K562 (cell line): ENCODE measurements at regions not wholly inside any gene's neighbourhood (a gene's known extent, or its start where the extent isn't known, plus 50 kb on each side); places are given as distances from the start of the nearest gene placed in this dataset.

Experiments
- IFI16 ChIP-seq: fragments of 250-450 bp; sonication (Bioruptor Pico); IDR thresholded peaks from 2 replicates; pipeline ENCODE4 v2.1.2; 2022; ENCODE audit warnings: mild to moderate bottlenecking, inconsistent platforms
- JUND ChIP-seq, 2 experiments: IDR thresholded peaks; 2 replicates in 1 of 2; 3 replicates in 1 of 2; pipeline ENCODE4 v1.6.1; 2011; ENCODE audit warnings: borderline replicate concordance in 2 of 2, low read depth in 2 of 2, low read length in 2 of 2, improper control_type of control experiment in 1 of 2, missing biosample characterization in 1 of 2, missing genetic modification characterization in 1 of 2, missing genetic modification reagents in 1 of 2
- MITF ChIP-seq: IDR thresholded peaks from 2 replicates; pipeline ENCODE4 v1.6.1; 2014; ENCODE audit warnings: antibody characterized with exemption
- MTA3 ChIP-seq: fragments of 450-650 bp; formaldehyde crosslinking; IDR thresholded peaks from 2 replicates; pipeline ENCODE4 v1.6.1; 2017; ENCODE audit warnings: mild to moderate bottlenecking, borderline replicate concordance
- MXI1 ChIP-seq: IDR thresholded peaks from 2 replicates; pipeline ENCODE4 v1.6.1; 2011; ENCODE audit warnings: low read depth, mild to moderate bottlenecking, improper control_type of control experiment, low read length
- PHF8 ChIP-seq: fragments of 200-600 bp; sonication (generic); IDR thresholded peaks from 2 replicates; pipeline ENCODE4 v1.6.1; 2012; ENCODE audit warnings: mixed run types, mild to moderate bottlenecking, inconsistent platforms, low read length, moderate library complexity, borderline replicate concordance
- PML ChIP-seq: IDR thresholded peaks from 2 replicates; pipeline ENCODE4 v1.6.1; 2012; ENCODE audit warnings: low read length, inconsistent platforms
- PTRF ChIP-seq: fragments of 450-650 bp; IDR thresholded peaks from 2 replicates; pipeline ENCODE4 v1.6.1; 2016; ENCODE audit warnings: mild to moderate bottlenecking, missing genetic modification characterization, missing compliant biosample characterization
- TEAD4 ChIP-seq, 2 experiments: sonication (generic) in 1 of 2; formaldehyde crosslinking in 1 of 2; IDR thresholded peaks; 2 replicates each; pipeline versions ENCODE4 v1.6.1 to v1.8.0; 2012 to 2022; ENCODE audit warnings: borderline replicate concordance in 1 of 2, inconsistent platforms in 1 of 2, low read length in 1 of 2, mild to moderate bottlenecking in 1 of 2, missing genetic modification reagents in 1 of 2
- ZC3H8 ChIP-seq: fragments of 450-650 bp; IDR thresholded peaks from 2 replicates; pipeline ENCODE4 v1.6.1; 2017
- ZNF444 ChIP-seq: fragments of 250-450 bp; sonication (Bioruptor Pico); IDR thresholded peaks from 2 replicates; pipeline ENCODE4 v1.4.0; 2020; ENCODE audit warnings: mild to moderate bottlenecking, moderate library complexity
- ZNF57 ChIP-seq: fragments of 450-650 bp; formaldehyde crosslinking; IDR thresholded peaks from 2 replicates; pipeline ENCODE4 v1.4.0; 2020; ENCODE audit warnings: mild to moderate bottlenecking, moderate library complexity
- ZNF589 ChIP-seq: fragments of 200-800 bp; sonication (Bioruptor generic); IDR thresholded peaks from 2 replicates; pipeline ENCODE4 v1.6.1; 2016; ENCODE audit warnings: low read depth, missing genetic modification characterization, missing compliant biosample characterization
- ZNF696 ChIP-seq: fragments of 250-450 bp; sonication (Bioruptor Pico); conservative IDR thresholded peaks from 2 replicates; pipeline ENCODE4 v1.4.0; 2020; ENCODE audit warnings: mild to moderate bottlenecking, moderate library complexity
- TF ChIP-seq, protein P1 (sequence below): fragments of 250-450 bp; sonication (Bioruptor Pico); IDR thresholded peaks from 2 replicates; pipeline ENCODE4 v1.8.0; 2021; ENCODE audit warnings: moderate library complexity, mild to moderate bottlenecking, inconsistent platforms
- TF ChIP-seq, protein P2 (sequence below): fragments of 200-400 bp; formaldehyde crosslinking; IDR thresholded peaks from 2 replicates; pipeline ENCODE4 v1.6.1; 2017; ENCODE audit warnings: mild to moderate bottlenecking, low read depth, low read length, moderate library complexity
- TF ChIP-seq, protein P3 (sequence below): fragments of 450-650 bp; conservative IDR thresholded peaks from 2 replicates; pipeline ENCODE4 v1.6.1; 2016; ENCODE audit warnings: missing genetic modification characterization, low read depth, mild to moderate bottlenecking, missing compliant biosample characterization, moderate library complexity

GRCh38 chr1:67923074-67923473, 89.8 kb upstream of the GNG12 start (continued):
- TF ChIP-seq ZNF57 (CRISPR knock-in tag) (0 out of 2 replicates have a peak, but pooled peaks have one; percentile 43), ZNF696 (no peak), JUND (IDR thresholded peaks at IDR 0.05; ENCODE audit: borderline replicate concordance, low read depth, low read length) (no peak), JUND (tag; IDR thresholded peaks at IDR 0.05; ENCODE audit: borderline replicate concordance, low read depth, low read length) (no peak), MTA3 (no peak), PTRF (tag) (peak; percentile 85), MXI1 (no peak), IFI16 (peak; percentile 53; the same call in 1 of the 2 replicates), ZNF589 (peak; percentile 90; the same call in 1 of the 2 replicates), MITF (no peak), PML (no peak), TEAD4 (IDR thresholded peaks at IDR 0.05; ENCODE audit: low read length) (no peak), TEAD4 (CRISPR knock-in tag; IDR thresholded peaks at IDR 0.05; ENCODE audit: borderline replicate concordance) (no peak), ZC3H8 (no peak), PHF8 (no peak), ZNF444 (CRISPR knock-in tag) (peak; percentile 79; the same call in 1 of the 2 replicates)
- TF ChIP-seq, protein P1, sequence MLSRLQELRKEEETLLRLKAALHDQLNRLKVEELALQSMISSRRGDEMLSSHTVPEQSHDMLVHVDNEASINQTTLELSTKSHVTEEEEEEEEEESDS (CRISPR knock-in tag) = no peak
- TF ChIP-seq, protein P2, sequence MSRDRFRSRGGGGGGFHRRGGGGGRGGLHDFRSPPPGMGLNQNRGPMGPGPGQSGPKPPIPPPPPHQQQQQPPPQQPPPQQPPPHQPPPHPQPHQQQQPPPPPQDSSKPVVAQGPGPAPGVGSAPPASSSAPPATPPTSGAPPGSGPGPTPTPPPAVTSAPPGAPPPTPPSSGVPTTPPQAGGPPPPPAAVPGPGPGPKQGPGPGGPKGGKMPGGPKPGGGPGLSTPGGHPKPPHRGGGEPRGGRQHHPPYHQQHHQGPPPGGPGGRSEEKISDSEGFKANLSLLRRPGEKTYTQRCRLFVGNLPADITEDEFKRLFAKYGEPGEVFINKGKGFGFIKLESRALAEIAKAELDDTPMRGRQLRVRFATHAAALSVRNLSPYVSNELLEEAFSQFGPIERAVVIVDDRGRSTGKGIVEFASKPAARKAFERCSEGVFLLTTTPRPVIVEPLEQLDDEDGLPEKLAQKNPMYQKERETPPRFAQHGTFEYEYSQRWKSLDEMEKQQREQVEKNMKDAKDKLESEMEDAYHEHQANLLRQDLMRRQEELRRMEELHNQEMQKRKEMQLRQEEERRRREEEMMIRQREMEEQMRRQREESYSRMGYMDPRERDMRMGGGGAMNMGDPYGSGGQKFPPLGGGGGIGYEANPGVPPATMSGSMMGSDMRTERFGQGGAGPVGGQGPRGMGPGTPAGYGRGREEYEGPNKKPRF = no peak
- TF ChIP-seq, protein P3, sequence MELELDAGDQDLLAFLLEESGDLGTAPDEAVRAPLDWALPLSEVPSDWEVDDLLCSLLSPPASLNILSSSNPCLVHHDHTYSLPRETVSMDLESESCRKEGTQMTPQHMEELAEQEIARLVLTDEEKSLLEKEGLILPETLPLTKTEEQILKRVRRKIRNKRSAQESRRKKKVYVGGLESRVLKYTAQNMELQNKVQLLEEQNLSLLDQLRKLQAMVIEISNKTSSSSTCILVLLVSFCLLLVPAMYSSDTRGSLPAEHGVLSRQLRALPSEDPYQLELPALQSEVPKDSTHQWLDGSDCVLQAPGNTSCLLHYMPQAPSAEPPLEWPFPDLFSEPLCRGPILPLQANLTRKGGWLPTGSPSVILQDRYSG (tag) = peak; percentile 74; the same call in 1 of the 2 replicates
